Kasumi-1 (cell line): ENCODE measurements at regions not wholly inside any gene's neighbourhood (a gene's known extent, or its start where the extent isn't known, plus 50 kb on each side); places are given as distances from the start of the nearest gene placed in this dataset.

Experiments used
- DNase-seq, 2 experiments: peaks; one replicate each; lab custom pipeline; 2025; lab: John Stamatoyannopoulos, UW

GRCh38 chr10:10852464-10852863 is 165.2 kb upstream of the CELF2 start:
- DNase-seq, result no peak

DNA sequence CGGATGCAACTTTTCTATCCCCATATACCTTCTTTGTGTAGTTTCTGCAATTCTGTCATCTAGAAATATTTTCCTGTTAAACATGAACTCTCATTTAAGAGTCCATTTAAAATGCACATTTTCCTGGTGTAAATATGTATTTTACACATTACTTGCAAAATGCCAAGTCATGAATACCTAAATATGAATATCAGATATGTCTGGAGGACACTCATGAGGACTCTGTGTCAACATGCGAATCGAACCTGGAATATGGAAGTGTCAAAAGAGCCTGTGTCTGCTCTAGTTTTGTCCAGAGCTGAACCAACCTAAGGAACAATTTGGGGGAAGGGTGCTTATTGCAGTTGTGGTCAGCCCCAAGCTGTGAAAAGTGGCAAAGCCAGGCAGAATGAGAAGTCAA is 163.7 kb upstream of the CELF2 start:
- no peak for DNase-seq

- no peak for DNase-seq
Observed at GRCh38 chr10:10854725-10855124, 162.9 kb upstream of the CELF2 start.

DNA sequence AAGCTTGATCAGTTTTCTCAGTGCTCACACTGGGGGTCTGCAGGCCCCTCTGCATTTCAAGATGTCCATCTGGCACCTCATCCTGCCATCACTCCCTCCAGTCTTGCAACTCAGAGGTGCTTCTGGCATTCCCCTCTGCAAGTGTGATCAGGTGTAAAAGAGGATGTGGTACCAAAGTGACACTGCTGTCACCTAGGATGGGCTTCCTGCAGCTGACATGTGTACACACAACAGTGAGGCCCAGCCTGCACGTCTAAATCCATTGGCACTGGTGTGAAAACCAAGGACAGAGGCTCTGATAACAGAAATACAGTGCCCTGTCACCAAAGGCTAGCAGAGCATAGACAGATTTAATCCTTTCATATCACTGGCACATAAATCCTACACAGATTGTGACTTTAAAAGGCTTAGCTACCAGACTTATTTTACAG is 162.5 kb upstream of the CELF2 start:
- no peak for DNase-seq

DNA sequence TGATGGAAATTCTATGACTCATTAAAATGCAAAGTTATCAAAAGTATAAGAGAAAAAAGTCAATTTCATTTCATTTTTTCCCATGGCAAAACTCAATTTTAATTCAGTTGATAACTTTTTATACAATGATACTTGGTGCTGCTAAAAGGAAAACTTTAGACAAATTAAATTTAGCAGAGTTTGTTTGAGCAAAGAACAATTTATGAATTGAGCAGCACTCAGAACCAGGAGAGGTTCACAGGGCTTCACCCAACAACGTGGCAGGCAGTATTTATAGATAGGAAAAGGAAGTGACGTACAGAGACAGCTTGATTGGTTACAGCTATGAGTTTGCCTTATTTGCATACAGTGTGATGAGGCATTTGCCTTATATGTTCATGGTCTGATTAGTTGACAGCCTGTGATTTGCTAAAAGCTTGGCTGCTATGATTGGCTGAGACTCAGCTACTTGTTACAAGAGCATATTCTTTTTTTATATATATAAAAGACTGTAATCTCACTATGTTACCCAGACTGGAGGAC is 157.2 kb upstream of the CELF2 start:
- no peak for DNase-seq

GRCh38 chr10:10865303-10865702 is 152.4 kb upstream of the CELF2 start:
- DNase-seq, result no peak

DNA sequence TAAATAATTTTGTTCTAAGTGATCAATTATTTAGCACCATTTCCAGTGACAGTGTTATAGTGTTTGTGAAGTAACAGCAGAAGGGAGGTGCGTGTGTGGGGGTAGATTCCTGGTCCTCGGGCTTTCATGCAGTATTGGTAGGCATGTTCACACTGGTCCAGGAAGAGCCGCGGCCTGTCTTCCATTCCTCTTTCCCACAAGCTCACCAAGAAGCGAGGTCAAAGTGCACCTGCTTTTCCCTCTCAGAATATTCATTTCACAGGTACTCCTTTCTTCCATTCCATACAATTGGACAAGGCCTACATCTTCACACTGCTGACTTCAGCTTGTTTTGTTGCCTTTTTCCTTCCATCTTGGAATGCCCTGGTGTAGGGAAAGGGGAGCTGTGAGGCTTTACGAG is 151.8 kb upstream of the CELF2 start:
- DNase-seq, result no peak

GRCh38 chr10:10869592-10869991 is 148.1 kb upstream of the CELF2 start:
- DNase-seq, result no peak

GRCh38 chr10:10870523-10871241 is 147.0 kb upstream of the CELF2 start:
- no peak for DNase-seq

DNA sequence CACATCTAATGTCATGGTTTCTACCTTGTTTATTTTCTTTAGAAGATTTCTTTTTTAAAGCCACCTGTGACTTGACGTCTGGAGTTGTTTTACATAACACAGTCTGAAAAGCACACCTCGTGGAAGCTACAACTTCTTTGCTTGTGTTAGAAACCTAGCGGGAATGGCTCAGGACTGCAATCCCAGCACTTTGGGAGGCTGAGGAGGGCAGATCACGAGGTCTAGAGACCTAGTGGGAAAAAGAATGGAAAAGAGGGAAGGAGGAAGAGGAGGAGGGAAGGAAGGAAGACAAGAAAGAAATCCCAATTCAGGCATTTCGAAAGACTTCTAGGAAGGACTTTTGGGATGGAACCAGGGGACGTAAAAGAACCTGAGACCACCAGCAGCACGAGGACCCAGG is 146.3 kb upstream of the CELF2 start:
- DNase-seq, result no peak

DNA sequence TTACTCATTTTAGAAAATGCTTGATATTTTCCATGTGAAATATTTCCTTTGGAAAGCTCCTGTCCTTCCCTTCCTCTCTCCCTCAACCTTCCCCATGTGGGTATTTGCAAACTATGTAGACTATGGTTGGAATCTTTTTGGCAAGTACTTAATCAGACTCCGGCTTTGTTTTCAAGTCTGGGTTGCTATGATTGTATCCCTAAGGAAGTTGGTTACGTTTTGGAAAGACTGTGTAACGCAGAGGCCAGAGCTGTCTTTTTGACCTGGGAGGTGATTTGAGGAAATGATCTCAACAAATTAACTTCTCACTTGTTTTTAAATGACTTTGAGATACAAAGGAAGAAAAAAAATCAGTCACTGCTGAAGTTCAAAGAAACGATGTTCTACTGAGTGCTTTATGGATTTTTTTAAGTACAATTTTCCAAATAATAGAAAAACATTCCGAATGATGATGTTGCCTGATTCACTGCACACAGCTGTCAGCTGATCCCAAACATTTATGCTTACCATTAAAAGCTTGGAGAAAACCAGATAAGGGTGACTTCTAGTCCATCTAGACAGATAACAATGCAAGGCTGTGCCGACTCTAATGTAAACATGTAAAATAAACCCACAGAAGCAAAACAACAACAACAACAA is 145.5 kb upstream of the CELF2 start:
- no peak for DNase-seq

- no peak for DNase-seq
Observed at GRCh38 chr10:10872764-10873163, 144.9 kb upstream of the CELF2 start.

DNA sequence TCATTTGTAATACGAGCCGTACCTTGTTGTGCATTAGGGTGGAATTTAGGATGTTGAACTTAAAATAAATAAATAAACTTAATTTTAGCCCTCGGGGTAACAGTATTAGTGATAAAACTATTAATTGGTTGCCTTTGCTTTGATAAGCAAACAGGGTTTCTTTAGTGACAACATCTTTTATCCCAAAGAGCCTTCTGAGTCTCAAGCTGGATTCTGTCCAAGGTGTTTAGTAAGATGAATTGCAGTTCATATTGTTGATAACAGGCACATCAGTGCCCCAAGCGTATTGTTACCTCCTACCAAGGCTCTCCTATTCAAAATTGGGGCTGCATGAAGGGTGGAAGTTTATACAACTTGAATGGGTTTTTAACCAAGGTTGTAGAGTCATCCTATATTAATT is 144.4 kb upstream of the CELF2 start:
- DNase-seq, result no peak

DNA sequence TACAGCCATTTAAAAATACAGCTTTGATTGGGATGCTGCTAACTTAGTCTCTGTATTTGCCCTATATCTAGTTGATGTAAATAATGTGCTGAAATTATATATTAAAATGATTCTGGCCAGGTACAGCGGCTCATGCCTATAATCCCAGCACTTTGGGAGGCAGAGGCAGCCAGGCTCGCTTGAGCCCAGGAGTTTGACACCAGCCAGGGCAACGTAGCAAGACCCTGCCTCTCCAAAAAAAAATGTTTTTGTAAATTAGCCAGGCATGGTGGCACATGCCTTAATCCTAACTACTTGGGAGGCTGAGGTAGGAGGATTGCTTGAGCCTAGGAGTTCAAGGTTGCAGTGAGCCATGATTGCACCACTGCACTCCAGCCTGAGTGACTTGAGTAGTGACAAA is 143.8 kb upstream of the CELF2 start:
- no peak for DNase-seq

DNA sequence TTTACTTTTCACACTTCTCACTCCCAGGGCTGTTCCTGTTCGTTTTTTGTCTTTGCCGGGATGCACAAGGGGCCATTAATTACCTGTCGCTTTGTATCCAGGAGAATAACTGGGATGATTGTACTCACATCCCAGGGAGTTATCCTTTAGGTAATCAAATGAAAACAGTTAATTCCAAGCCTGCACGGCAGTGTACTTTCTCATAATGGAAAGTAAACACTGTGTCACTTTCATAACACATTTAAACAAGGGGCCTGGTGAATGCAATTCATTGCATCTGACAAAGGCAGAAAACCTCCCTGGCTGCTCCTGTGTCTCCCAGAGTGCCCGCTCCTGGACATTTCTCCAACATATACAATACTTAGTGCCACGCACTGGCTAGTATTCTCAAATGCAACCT is 138.7 kb upstream of the CELF2 start:
- no peak for DNase-seq

GRCh38 chr10:10881117-10881813 is 136.4 kb upstream of the CELF2 start:
- no peak for DNase-seq

- no peak for DNase-seq
Observed at GRCh38 chr10:10883737-10884136, 133.9 kb upstream of the CELF2 start.

DNA sequence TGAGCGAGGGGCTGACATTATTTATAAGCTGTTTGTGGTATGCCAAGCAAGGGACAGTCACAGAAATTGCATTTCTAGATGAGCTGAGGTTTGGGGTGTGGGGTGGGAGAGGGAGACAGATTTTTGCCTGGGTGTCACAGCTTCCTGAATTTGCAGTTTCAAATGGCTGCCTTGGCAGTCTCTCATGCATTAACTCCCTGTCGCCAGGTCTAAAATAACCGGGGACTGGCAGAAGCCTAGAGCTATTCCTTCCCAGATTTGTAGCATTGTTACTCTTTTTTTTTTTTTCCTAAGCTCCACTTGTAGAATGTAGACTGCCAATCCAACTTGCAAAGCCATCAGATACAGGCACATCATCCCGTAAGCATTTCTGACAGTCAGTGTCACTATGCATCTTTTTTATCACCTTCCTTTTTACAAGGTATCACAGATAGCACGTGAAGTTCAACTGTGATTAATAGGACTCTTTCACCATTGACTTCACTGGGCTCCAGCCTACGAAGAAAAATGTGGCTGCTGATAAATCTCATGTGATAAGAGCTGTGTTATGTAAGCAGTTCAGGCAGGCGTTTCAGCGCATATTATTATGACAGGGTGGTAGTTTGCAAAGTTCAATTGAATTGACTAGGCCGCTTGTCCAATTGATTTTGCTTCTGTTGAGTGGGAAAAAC is 130.7 kb upstream of the CELF2 start:
- no peak for DNase-seq

DNA sequence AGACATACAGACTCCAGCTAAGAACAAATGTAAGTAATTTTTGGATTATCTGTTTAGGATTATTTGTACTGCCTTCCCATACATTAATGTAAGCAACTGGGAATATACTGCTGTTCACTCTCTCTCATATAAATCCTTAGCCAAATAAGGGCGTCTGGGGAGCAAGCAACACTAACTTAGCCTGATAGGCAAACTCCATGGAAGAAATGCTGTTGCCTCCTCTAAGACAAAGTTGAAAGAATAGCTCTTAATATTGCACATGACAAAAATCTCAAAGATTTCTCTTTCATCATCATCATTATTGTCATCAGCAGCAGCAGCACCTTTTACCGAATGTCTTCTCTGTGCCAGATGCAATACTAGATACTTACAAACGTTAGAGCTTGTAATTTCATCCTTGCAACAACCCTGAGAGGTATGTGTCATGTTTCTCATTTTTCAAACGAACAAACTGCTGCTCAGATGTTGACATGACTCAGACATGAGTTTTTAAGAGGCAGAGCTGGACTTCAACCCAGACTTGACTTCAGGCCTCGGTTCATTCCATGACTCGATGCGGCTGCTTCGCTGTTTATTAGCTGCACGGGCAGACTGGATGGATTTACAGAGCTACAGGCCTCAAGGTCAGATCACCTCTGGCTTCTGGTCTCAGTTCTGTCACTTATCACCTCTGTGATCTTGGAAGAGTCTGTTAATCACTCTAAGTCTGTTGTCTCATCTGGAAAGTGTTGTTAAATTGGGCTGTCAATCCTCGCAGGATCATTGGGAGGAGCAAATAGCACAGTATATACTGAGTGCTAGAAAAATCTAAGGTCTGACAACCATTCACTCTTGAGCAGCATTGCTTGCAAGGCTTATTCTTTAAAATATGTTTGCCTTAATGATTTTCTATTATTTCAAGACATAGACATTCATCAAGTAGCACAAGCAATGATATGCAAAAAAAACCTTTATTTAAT is 126.3 kb upstream of the CELF2 start:
- DNase-seq, result no peak

DNA sequence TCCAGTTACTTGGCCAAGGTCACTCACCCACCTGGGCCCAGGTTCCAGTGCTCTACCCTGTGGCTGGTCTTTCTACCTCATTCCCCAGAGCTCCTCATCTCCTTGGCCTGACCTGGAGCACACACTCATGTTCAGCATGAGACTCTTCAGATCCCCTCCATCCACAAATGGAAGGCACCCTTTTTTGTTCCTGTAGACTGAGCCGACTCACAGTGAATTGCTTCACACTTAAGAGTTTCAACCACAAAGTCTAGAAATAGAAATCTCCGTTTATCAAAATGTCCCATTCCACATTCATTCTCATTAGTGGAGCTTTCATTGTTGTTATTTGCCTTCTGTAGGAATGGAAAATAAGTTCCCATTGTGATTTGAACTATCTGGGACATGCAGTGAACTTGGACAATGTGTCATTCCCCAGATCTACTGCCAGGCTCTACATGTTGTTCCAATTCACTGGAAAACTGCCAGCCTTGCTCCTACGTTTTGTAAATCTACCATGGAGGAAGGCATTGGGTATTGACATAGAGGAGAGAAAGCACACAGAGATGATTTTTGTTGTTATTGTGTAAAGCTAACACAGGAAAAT is 125.3 kb upstream of the CELF2 start:
- DNase-seq, result no peak

- DNase-seq, result no peak
Observed at GRCh38 chr10:10897400-10897799, 120.3 kb upstream of the CELF2 start.
